Erythroblast (primary cell): ENCODE measurements at regions not wholly inside any gene's neighbourhood (a gene's known extent, or its start where the extent isn't known, plus 50 kb on each side); places are given as distances from the start of the nearest gene placed in this dataset.

Experiments
- GATA1 ChIP-seq: IDR thresholded peaks from 2 replicates; pipeline ENCODE4 v1.6.1; 2011; ENCODE audit warnings: low read depth, mild to moderate bottlenecking, control low read depth, low read length, moderate library complexity
- POLR2A ChIP-seq: IDR thresholded peaks from 2 replicates; pipeline ENCODE4 v1.6.1; 2011; ENCODE audit warnings: mild to moderate bottlenecking, low read length

- no peak for TF ChIP-seq POLR2A
- TF ChIP-seq GATA1 = no peak
Observed at GRCh38 chr3:194212161-194212844, 76.4 kb downstream of the HES1 start.
